ENCODE measurements at regions not wholly inside any gene's neighbourhood (a gene's known extent, or its start where the extent isn't known, plus 50 kb on each side); places are given as distances from the start of the nearest gene placed in this dataset.

GRCh38 chr17:77363821-77364361, 223.1 kb downstream of the SEC14L1 start:
- TF ChIP-seq EZH2 (IDR thresholded peaks at IDR 0.05; ENCODE audit: low read depth) (no peak), CTCF (conservative IDR thresholded peaks at IDR 0.05) (no peak)
